Gastrocnemius medialis (tissue), 4 donors: ENCODE measurements at regions not wholly inside any gene's neighbourhood (a gene's known extent, or its start where the extent isn't known, plus 50 kb on each side); places are given as distances from the start of the nearest gene placed in this dataset.

Experiments used
- ATAC-seq, 2 donors: fragments of 150-250 bp; one replicate each; pipeline ENCODE4 v1.9.1; 2016
- DNase-seq, 2 donors: peaks; one replicate each; pipeline ENCODE4 v3.0.0-alpha.2; 2019
- H3K27ac ChIP-seq, 4 donors: fragments of 200-600 bp; sonication (generic); 1 replicate in 1 of 4; 2 replicates in 3 of 4; pipeline ENCODE4 v1.5.1; 2016 to 2018; ENCODE audit warnings: mild to moderate bottlenecking in 2 of 4, moderate library complexity in 1 of 4
- H3K27me3 ChIP-seq, 3 donors: fragments of 200-600 bp; sonication (generic) in 2 of 3; 1 replicate in 1 of 3; 2 replicates in 2 of 3; pipeline versions ENCODE4 v1.5.1 to v1.6.0; 2016 to 2019; ENCODE audit warnings: mild to moderate bottlenecking in 1 of 3, moderate library complexity in 1 of 3
- H3K36me3 ChIP-seq, 2 donors: fragments of 200-600 bp; sonication (generic) in 1 of 2; one replicate each; pipeline ENCODE4 v1.5.1; 2017 to 2018
- H3K4me1 ChIP-seq, 2 donors: fragments of 200-600 bp; sonication (generic) in 1 of 2; one replicate each; pipeline ENCODE4 v1.5.1; 2016 to 2017; ENCODE audit warnings: mild to moderate bottlenecking in 2 of 2
- H3K4me3 ChIP-seq, 4 donors: fragments of 200-600 bp; sonication (generic) in 3 of 4; 1 replicate in 1 of 4; 2 replicates in 3 of 4; pipeline ENCODE4 v1.5.1; 2016 to 2019; ENCODE audit warnings: mild to moderate bottlenecking in 2 of 4
- H3K9me3 ChIP-seq, 3 donors: fragments of 200-600 bp; sonication (generic) in 2 of 3; 1 replicate in 1 of 3; 2 replicates in 2 of 3; pipeline ENCODE4 v1.5.1; 2016 to 2019
- POLR2A ChIP-seq, 2 donors: fragments of 450-650 bp; IDR thresholded peaks; one replicate each; pipeline ENCODE4 v1.6.1; 2017; ENCODE audit warnings: antibody characterized with exemption in 2 of 2, mild to moderate bottlenecking in 2 of 2, moderate library complexity in 2 of 2
- in situ Hi-C, 4 donors: fragments of 200-750 bp; cut with MboI; loops; one replicate each; pipeline versions ENCODE4 v1.15.0 to v1.8.0; 2017; ENCODE audit warnings: low sequenced_read_pairs in 4 of 4
- intact Hi-C: fragments of 100-400 bp; cut with DNase I; formaldehyde crosslinking; loops from one replicate; pipeline ENCODE4 v1.15.1; 2023; ENCODE audit warnings: low total_unique reads
- TF ChIP-seq, protein P1 (sequence below), 5 experiments: fragments of 450-650 bp in 3 of 5; fragments of 200-600 bp in 2 of 5; sonication (generic) in 2 of 5; IDR thresholded peaks in 4 of 5; conservative IDR thresholded peaks in 1 of 5; 1 replicate in 4 of 5; 2 replicates in 1 of 5; pipeline ENCODE4 v1.5.1; 2016 to 2019; ENCODE audit warnings: antibody characterized with exemption in 5 of 5, mild to moderate bottlenecking in 3 of 5, moderate library complexity in 3 of 5

DNA sequence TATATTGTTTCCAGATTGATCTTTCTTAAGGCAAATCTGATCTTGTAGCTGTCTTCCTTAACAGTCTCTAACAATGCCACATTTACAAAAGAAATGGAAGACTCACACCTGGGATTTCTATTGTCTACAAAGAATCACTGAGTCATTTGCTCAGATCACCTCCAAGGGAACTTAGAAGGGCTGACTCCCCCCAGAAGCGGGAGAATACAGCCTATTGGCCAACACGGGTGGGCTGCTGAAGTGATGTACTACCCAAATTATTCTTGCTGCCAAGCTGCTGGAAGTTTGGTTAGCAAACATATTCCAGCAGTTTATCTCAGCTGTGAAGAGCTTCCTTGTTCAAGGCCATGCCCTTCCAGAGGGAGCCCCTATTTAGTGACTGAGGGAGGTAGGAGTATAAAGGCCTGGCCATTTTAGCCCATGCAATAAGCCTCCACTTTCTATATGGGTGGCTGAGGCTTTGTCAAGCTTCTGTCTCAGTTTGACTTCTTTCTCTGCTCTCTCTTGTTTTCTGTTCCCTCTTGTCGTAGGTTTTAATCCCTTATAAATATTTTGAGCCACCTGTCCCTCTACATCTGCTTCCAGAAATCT, 379.4 kb downstream of the PRR16 start:
- in situ Hi-C loops (no loop called here), intact Hi-C loops (no loop called here)
- ATAC-seq (no peak), DNase-seq (no peak)
- Histone ChIP-seq H3K36me3 (no peaks in the 10 kb centered on the region), H3K27me3 (no peaks in the 10 kb centered on the region), H3K9me3 (no peaks in the 10 kb centered on the region), H3K4me1 (no peaks in the 10 kb centered on the region), H3K27ac (no peak overlapping the region), H3K4me3 (no peak overlapping the region)
- TF ChIP-seq, protein P1, sequence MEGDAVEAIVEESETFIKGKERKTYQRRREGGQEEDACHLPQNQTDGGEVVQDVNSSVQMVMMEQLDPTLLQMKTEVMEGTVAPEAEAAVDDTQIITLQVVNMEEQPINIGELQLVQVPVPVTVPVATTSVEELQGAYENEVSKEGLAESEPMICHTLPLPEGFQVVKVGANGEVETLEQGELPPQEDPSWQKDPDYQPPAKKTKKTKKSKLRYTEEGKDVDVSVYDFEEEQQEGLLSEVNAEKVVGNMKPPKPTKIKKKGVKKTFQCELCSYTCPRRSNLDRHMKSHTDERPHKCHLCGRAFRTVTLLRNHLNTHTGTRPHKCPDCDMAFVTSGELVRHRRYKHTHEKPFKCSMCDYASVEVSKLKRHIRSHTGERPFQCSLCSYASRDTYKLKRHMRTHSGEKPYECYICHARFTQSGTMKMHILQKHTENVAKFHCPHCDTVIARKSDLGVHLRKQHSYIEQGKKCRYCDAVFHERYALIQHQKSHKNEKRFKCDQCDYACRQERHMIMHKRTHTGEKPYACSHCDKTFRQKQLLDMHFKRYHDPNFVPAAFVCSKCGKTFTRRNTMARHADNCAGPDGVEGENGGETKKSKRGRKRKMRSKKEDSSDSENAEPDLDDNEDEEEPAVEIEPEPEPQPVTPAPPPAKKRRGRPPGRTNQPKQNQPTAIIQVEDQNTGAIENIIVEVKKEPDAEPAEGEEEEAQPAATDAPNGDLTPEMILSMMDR (IDR thresholded peaks at IDR 0.05 in 4 of 5, conservative IDR thresholded peaks at IDR 0.05 in 1 of 5): no peak
- no peak for TF ChIP-seq POLR2A (IDR thresholded peaks at IDR 0.05)

DNA sequence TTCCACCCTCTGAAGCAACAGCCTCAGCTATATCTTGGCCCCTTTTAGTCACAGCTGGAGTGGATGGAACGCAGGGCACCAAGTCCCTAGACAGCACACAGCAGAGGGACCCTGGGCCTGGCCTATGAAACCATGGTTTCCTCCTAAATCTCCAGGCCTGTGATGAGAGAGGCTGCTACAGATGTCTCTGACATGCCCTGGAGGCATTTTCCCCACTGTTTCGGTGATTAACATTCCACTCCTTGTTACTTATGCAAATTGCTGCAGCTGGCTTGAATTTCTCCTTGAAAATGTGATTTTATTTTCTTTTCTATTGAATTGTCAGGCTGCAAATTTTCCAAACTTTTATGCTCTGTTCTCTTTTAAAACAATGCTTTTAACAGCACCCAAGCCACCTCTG, 384.8 kb downstream of the PRR16 start:
- intact Hi-C loops: no loop called here
- TF ChIP-seq POLR2A (IDR thresholded peaks at IDR 0.05): no peak
- TF ChIP-seq, protein P1 (IDR thresholded peaks at IDR 0.05 in 4 of 5, conservative IDR thresholded peaks at IDR 0.05 in 1 of 5): no peak
- no peaks in the 10 kb centered on the region for H3K27me3 ChIP-seq
- H3K9me3 ChIP-seq: no peaks in the 10 kb centered on the region
- H3K4me1 ChIP-seq: no peaks in the 10 kb centered on the region
- no peak for DNase-seq
- no peak overlapping the region for H3K27ac ChIP-seq
- no peaks in the 10 kb centered on the region for H3K36me3 ChIP-seq
- H3K4me3 ChIP-seq: no peak overlapping the region
- ATAC-seq: no peak
- in situ Hi-C loops: no loop called here

DNA sequence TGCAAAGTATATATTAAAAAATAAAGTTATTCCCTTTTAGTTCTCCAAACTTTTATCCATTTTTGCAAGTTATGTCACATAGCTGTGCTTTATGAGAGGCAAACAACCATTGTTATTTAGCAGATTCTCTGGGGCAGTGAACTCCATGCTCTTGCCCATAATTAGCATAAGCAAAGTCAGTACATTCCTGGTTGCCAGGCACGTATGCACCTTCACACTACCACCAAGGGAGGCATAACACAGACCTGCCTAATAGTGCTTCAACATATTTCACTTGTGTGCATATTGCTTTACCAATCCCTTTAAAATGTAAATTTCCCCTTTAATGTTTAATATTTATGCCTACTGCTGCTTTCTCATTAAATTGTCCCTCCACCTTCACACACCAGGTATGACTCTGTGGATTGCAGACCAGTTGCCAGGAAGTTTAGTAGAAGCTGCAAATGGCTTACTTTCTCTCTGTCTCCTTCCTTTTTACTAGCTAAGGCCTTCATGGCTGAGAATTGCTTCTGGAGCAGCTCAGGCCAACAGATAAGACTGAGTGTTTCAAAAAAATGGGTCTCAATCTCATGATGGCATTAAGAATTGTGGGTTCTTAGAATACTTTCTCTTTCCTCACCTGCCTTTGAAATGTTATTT, 388.2 kb downstream of the PRR16 start:
- Histone ChIP-seq H3K4me1 (no peaks in the 10 kb centered on the region), H3K9me3 (no peaks in the 10 kb centered on the region), H3K4me3 (no peak overlapping the region), H3K27me3 (no peaks in the 10 kb centered on the region), H3K27ac (no peak overlapping the region), H3K36me3 (no peaks in the 10 kb centered on the region)
- in situ Hi-C loops: no loop called here
- intact Hi-C loops: no loop called here
- no peak for DNase-seq
- no peak for ATAC-seq
- TF ChIP-seq POLR2A (IDR thresholded peaks at IDR 0.05): no peak
- TF ChIP-seq, protein P1 (IDR thresholded peaks at IDR 0.05 in 4 of 5, conservative IDR thresholded peaks at IDR 0.05 in 1 of 5): no peak

DNA sequence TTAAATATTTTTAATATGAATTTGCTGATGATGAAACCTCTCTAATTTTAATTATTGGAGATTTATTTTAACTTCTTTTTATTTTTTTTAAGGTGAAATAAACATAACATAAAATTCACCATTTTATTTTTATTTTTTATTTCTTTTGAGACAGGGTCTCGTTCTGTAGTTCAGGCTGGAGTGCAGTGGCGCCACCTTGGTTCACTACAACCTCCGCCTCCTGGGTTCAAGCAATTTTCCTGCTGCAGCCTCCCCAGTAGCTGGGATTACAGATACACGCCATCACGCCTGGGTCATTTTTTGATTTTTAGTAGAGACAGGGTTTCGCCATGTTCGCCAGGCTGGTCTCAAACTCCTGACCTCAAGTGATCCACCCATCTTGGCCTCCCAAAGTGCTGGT, 402.9 kb downstream of the PRR16 start:
- H3K9me3 ChIP-seq: no peaks in the 10 kb centered on the region
- no peak overlapping the region for H3K27ac ChIP-seq
- H3K36me3 ChIP-seq: no peaks in the 10 kb centered on the region
- TF ChIP-seq, protein P1 (IDR thresholded peaks at IDR 0.05 in 4 of 5, conservative IDR thresholded peaks at IDR 0.05 in 1 of 5): no peak
- TF ChIP-seq POLR2A (IDR thresholded peaks at IDR 0.05): no peak
- H3K4me1 ChIP-seq: no peaks in the 10 kb centered on the region
- ATAC-seq (no peak), DNase-seq (no peak)
- in situ Hi-C loops (no loop called here), intact Hi-C loops (no loop called here)
- H3K4me3 ChIP-seq: no peak overlapping the region
- H3K27me3 ChIP-seq: no peaks in the 10 kb centered on the region

DNA sequence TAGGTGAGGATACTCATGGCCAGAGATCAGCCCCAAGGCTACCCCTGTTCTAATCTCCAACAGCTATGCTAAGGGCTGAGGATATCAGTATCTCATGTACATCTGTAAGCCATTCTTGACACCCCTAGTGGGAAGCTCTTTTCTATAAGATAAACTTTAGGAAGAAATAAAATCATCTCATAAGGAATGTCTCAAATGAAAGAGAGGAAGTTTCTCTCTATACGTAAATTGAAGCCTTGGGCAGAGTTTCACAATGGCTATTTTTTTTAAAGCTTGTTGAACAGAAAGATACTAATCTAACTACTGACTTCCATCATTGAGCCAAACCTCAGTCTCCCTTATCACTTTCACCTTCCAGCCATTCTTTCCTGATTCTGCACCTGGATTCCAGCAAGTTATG, 405.7 kb downstream of the PRR16 start:
- ATAC-seq: no peak
- H3K36me3 ChIP-seq: no peaks in the 10 kb centered on the region
- no peak overlapping the region for H3K4me3 ChIP-seq
- in situ Hi-C loops (no loop called here), intact Hi-C loops (no loop called here)
- H3K27ac ChIP-seq: no peak overlapping the region
- DNase-seq: no peak
- TF ChIP-seq, protein P1 (IDR thresholded peaks at IDR 0.05 in 4 of 5, conservative IDR thresholded peaks at IDR 0.05 in 1 of 5): no peak
- no peak for TF ChIP-seq POLR2A (IDR thresholded peaks at IDR 0.05)
- no peaks in the 10 kb centered on the region for H3K4me1 ChIP-seq
- no peaks in the 10 kb centered on the region for H3K9me3 ChIP-seq
- no peaks in the 10 kb centered on the region for H3K27me3 ChIP-seq
